ENCODE measurements at regions not wholly inside any gene's neighbourhood (a gene's known extent, or its start where the extent isn't known, plus 50 kb on each side); places are given as distances from the start of the nearest gene placed in this dataset.

DNA sequence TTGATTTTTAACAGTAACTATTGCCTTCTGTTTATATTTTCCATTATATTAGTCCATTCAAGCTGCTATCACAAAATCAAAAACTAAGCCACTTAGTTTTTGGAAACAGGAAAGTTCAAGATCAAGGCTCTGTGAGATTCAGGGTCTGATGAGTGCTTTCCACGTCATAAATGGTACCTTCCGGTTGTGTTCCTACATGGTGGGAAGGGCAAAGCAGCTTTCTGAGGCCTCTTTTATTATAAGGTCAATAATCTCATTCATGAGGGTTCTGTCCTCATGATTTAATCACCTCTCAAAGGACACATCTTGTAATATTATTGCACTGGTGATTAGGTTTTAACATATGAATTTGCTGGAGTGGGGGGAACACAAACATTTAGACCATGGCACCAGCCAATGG lies 152.0 kb downstream of the VGLL3 start:
- TF ChIP-seq MAX (CRISPR knock-in tag; IDR thresholded peaks at IDR 0.05) (no peak), ZBTB43 (CRISPR knock-in tag; IDR thresholded peaks at IDR 0.05) (no peak), ATF1 (CRISPR knock-in tag; IDR thresholded peaks at IDR 0.05) (no peak), TCF7 (CRISPR knock-in tag; IDR thresholded peaks at IDR 0.05; ENCODE audit: low read depth) (no peak), E2F5 (CRISPR knock-in tag; IDR thresholded peaks at IDR 0.05) (no peak), JUN (CRISPR knock-in tag; IDR thresholded peaks at IDR 0.05) (no peak), PRDM15 (CRISPR knock-in tag; IDR thresholded peaks at IDR 0.05) (no peak)
- TF ChIP-seq, protein P1, sequence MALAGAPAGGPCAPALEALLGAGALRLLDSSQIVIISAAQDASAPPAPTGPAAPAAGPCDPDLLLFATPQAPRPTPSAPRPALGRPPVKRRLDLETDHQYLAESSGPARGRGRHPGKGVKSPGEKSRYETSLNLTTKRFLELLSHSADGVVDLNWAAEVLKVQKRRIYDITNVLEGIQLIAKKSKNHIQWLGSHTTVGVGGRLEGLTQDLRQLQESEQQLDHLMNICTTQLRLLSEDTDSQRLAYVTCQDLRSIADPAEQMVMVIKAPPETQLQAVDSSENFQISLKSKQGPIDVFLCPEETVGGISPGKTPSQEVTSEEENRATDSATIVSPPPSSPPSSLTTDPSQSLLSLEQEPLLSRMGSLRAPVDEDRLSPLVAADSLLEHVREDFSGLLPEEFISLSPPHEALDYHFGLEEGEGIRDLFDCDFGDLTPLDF (CRISPR knock-in tag; IDR thresholded peaks at IDR 0.05): no peak
- TF ChIP-seq, protein P2, sequence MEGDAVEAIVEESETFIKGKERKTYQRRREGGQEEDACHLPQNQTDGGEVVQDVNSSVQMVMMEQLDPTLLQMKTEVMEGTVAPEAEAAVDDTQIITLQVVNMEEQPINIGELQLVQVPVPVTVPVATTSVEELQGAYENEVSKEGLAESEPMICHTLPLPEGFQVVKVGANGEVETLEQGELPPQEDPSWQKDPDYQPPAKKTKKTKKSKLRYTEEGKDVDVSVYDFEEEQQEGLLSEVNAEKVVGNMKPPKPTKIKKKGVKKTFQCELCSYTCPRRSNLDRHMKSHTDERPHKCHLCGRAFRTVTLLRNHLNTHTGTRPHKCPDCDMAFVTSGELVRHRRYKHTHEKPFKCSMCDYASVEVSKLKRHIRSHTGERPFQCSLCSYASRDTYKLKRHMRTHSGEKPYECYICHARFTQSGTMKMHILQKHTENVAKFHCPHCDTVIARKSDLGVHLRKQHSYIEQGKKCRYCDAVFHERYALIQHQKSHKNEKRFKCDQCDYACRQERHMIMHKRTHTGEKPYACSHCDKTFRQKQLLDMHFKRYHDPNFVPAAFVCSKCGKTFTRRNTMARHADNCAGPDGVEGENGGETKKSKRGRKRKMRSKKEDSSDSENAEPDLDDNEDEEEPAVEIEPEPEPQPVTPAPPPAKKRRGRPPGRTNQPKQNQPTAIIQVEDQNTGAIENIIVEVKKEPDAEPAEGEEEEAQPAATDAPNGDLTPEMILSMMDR (IDR thresholded peaks at IDR 0.05): no peak
- TF ChIP-seq, protein P3, sequence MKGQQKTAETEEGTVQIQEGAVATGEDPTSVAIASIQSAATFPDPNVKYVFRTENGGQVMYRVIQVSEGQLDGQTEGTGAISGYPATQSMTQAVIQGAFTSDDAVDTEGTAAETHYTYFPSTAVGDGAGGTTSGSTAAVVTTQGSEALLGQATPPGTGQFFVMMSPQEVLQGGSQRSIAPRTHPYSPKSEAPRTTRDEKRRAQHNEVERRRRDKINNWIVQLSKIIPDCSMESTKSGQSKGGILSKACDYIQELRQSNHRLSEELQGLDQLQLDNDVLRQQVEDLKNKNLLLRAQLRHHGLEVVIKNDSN (CRISPR knock-in tag; IDR thresholded peaks at IDR 0.05): no peak

All from WTC11 (cell line).